GM21528 (cell line): ENCODE measurements at regions not wholly inside any gene's neighbourhood (a gene's known extent, or its start where the extent isn't known, plus 50 kb on each side); places are given as distances from the start of the nearest gene placed in this dataset.
"Not testable (repeated sequence)": the region's sequence is repeated elsewhere in the genome, so short reads cannot be mapped to it uniquely, and the experiment has no call there.

Experiments
- ATAC-seq: cut with Tn5 transposase; IDR thresholded peaks from one replicate; pipeline ENCODE4 v1.9.1; 2021; ENCODE audit warnings: mild to moderate bottlenecking, moderate library complexity; ENCODE audit not compliant: unreplicated experiment, low FRiP score

DNA sequence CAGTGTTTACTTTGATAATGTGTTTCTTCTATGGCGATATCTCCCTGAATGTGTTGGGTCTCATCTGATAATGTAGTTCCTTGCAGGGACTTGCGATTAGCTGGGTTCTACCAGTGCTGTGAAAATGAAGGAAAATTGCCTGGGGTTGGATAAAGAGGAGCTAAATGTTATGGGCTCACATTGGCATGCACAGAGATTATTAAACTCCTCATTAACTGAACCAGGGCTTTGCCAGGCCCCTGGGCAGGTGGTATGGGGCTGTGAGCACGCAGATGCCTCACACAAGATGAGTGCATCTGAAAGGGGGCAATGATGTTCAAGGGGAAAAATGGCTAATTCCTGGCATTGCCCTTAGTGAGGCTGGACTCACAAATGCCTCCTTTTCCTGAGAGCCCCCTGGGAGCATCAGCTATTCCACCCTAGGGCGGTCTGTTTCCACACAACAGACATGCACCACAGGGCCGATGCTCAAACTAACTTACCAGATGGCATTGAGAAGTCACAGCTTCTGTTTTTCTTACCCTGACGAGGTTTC lies 321.1 kb downstream of the SEC16B start:
- ATAC-seq: no peak

GRCh38 chr1:177648138-177648537 lies 321.7 kb downstream of the SEC16B start:
- ATAC-seq: no peak

DNA sequence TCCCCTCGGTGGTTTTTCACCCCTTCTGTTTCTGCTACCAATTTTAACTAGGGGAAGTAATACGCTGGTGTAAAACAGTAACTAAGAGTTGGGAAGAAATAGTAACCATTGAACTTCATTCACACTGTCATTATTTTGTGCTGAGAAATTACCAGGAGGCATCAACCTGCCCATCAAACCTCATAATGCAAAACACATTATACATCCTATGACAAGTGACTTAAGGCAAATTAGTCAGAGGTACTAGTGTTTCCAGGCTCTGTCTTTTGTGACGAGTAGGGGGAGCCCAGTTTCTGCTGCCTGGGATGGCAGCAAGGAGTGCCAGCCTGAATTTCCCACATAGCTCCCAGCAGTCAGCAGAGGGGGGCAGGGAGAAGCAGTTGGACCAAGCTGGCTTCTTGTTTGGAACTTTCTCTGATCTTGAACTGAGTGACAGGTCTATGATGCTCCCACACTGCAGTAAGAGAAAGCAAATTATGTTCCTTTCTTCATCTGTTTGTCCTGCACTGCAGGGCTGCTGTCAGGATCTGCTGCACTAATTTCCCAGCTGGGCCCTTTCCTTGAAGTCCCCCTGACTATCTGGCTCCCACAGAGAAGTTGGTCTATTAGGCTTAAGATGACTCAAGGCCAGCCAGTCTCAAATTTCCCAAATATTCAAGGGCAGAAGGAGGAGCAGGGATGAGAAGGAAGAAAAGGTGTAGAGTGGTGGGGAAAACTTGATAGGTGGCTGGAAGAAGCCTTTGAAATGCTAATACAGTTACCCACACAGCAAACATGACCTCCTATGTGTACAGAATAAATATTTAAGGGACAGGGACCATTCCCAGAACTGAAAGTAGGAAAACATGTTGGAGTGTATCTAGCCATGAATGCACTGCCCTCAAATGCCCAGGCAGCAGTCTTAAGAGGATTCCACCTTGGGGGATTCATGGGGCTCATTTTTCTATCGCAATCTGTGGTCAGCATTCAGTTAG lies 322.8 kb downstream of the SEC16B start:
- no peak for ATAC-seq

DNA sequence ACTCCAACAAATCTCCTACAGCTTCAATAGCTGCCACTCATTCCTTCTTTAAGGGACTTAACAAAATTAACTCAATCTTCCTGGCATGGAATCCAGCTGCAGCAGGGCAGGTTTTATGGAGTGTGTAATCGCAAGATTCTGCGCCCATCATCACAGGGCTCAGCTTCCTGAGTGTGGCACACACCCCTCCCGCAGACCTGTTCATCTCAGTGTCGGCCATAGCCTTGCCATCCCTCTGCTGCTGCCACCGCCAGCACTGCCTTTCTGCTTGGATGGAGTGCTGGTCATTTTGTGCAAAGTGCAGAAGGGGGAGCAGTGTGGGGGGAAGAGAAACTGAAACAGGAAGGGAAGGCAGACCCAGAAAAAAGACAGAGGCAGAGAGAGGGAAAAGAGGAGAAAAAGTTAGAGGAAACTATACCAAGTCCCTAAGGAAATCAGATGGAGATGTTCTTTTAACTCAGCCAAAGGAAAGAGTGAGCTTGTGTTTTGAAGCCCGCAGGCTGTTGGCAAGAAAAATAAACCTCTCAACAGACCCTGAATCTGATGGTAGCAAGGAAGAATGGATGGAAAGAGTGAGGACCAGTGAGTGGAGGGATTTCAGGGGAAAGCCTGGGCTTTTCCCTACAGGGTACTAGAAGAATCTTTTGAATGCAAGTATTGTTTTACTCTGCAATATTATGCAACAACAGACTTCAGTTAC lies 324.2 kb downstream of the SEC16B start:
- ATAC-seq: no peak

DNA sequence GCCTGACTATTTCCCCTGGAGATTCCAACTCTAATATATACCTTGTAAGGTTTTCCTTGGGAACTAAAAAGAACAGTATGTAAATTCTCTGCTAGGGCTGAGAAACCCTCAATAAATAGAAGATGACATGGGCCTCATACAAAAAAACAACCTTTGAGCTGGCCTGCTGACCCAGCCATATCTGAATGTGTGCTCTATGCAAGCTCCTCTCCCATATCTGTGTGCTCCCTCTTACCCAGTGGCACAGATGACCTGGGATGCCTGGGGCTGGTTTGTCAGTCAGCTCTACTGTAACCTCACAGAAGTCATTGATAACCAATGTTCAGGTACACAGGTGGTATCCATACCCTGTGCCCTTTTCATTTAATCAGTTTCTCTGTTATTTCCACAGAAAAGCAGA lies 329.2 kb downstream of the SEC16B start:
- no peak for ATAC-seq

DNA sequence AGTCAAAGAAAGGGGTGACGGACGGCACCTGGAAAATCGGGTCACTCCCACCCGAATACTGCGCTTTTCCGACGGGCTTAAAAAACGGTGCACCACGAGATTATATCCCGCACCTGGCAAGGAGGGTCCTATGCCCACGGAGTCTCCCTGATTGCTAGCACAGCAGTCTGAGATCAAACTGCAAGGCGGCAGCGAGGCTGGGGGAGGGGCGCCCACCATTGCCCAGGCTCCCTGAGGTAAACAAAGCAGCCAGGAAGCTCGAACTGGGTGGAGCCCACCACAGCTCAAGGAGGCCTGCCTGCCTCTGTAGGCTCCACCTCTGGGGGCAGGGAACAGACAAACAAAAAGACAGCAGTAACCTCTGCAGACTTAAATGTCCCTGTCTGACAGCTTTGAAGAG lies 335.7 kb downstream of the SEC16B start:
- not testable (repeated sequence) for ATAC-seq

GRCh38 chr1:177632923-177633615 lies 336.8 kb downstream of the SEC16B start:
- ATAC-seq: no peak

DNA sequence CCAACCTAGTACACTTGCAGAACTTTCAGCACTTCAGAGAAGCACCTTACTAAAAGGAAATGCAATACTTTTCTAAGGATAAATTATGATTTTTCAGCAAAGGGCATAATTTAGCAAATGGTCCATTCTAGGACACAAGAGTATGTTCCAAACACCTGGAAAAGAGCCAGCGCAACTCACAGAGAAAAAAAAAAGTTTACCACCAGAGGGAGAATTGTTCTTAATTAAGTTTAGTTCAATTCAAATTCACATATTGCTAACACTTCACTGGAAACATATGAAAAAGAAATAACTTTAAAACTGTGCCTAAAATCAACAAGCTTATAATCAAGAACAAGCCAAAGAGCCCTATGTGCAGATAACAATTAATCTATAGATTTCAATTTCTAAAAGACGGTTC lies 338.1 kb downstream of the SEC16B start:
- no peak for ATAC-seq

DNA sequence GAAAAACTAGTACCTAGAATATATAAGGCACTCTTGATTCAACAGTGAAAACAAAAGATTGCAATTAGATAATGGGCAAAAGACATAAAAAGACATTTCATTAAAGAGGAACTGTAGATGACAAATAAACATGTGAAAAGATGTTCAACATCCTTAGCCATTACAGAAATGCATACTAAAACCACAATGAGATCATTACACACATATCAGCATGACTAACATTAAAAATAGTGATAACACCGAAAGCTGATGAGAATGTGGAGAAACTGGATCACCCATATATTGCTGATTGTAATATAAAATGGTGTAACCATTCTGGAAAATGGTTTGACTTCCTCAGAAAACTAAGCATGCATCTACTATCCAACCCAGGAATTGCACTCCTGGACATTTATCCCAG lies 340.3 kb downstream of the SEC16B start:
- ATAC-seq: no peak

- ATAC-seq: no peak
Measured at GRCh38 chr1:177627148-177627910, 342.5 kb downstream of the SEC16B start.

- no peak for ATAC-seq
Measured at GRCh38 chr1:177620636-177621190, 349.1 kb downstream of the SEC16B start.

DNA sequence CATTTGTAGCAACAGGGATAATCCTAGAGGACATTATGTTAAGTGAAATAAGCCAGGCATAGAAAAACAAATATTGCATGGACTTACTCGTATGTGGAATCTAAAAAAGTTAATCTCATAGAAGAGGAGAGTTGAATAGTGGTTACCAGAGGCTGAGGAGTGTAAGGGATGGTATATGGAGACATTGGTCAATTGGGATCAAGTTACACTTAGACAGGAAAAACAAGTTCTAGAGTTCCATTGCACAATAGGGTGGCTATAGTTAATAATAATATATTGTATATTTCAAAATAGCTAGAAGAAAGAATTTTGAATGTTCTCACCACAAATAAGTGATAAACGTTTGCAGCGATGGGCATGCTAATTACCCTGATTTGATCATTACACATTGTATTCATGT lies 354.6 kb downstream of the SEC16B start:
- ATAC-seq: no peak

DNA sequence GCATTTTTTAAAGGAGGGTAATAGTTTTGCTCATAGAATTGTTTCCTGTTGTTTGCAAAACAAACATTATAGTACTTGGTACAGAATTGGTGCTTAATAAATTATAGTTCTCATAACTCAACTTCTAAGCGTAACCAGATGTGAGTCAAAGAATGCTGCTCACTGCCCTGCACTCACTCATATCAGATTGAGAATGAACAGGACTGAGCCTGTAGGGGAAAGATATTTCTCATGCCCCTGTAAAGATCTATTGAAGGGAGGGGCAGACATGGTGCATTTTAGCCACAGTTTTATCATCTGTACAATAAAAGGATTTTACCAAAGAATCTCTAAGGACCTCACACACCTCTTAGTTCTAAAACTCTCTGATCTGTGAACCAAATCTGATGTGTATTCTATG lies 358.5 kb downstream of the SEC16B start:
- no peak for ATAC-seq

GRCh38 chr1:177609953-177610352 lies 359.9 kb downstream of the SEC16B start:
- ATAC-seq: no peak

DNA sequence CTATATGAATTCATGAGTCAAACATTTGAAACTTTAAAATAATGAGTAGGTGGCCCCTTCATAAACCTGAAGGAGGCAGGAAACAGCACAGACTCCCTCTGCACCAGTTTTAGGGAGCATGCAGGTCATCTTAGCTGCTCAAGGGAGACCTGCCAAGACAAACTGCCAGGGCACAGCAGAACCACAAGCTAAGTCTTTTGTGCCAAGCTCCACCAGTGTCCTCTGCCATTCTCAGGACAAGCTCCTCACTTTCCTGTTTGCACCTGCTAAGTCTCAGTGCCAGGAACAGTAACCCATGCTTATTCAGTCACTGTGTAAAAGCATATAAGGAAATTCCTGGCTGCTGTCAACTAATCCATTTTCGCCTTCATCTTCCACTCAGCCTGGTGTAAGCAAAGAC lies 368.9 kb downstream of the SEC16B start:
- ATAC-seq: no peak

GRCh38 chr1:177600321-177600720 lies 369.5 kb downstream of the SEC16B start:
- ATAC-seq: no peak

GRCh38 chr1:177597393-177597792 lies 372.5 kb downstream of the SEC16B start:
- no peak for ATAC-seq

GRCh38 chr1:177596485-177596884 lies 373.4 kb downstream of the SEC16B start:
- no peak for ATAC-seq

- no peak for ATAC-seq
Measured at GRCh38 chr1:177593105-177593504, 376.8 kb downstream of the SEC16B start.

GRCh38 chr1:177592624-177593023 lies 377.2 kb downstream of the SEC16B start:
- no peak for ATAC-seq
